ENCODE measurements at regions not wholly inside any gene's neighbourhood (a gene's known extent, or its start where the extent isn't known, plus 50 kb on each side); places are given as distances from the start of the nearest gene placed in this dataset.

- TF ChIP-seq, protein P1, sequence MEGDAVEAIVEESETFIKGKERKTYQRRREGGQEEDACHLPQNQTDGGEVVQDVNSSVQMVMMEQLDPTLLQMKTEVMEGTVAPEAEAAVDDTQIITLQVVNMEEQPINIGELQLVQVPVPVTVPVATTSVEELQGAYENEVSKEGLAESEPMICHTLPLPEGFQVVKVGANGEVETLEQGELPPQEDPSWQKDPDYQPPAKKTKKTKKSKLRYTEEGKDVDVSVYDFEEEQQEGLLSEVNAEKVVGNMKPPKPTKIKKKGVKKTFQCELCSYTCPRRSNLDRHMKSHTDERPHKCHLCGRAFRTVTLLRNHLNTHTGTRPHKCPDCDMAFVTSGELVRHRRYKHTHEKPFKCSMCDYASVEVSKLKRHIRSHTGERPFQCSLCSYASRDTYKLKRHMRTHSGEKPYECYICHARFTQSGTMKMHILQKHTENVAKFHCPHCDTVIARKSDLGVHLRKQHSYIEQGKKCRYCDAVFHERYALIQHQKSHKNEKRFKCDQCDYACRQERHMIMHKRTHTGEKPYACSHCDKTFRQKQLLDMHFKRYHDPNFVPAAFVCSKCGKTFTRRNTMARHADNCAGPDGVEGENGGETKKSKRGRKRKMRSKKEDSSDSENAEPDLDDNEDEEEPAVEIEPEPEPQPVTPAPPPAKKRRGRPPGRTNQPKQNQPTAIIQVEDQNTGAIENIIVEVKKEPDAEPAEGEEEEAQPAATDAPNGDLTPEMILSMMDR (IDR thresholded peaks at IDR 0.05; ENCODE audit: low read depth, low read length) = no peak
- TF ChIP-seq EZH2phosphoT487 (IDR thresholded peaks at IDR 0.05; ENCODE audit: low read depth) = no peak
These were observed 394.6 kb upstream of the TPM1 start for GRCh38 chr15:62647843-62648505.

Data from OCI-LY3 (cell line).